Myocyte (in vitro differentiated cells): ENCODE measurements at regions not wholly inside any gene's neighbourhood (a gene's known extent, or its start where the extent isn't known, plus 50 kb on each side); places are given as distances from the start of the nearest gene placed in this dataset.

Source experiments
- DNase-seq: peaks from one replicate; pipeline ENCODE4 v3.0.0-alpha.2; 2012; ENCODE audit warnings: low read depth

DNA sequence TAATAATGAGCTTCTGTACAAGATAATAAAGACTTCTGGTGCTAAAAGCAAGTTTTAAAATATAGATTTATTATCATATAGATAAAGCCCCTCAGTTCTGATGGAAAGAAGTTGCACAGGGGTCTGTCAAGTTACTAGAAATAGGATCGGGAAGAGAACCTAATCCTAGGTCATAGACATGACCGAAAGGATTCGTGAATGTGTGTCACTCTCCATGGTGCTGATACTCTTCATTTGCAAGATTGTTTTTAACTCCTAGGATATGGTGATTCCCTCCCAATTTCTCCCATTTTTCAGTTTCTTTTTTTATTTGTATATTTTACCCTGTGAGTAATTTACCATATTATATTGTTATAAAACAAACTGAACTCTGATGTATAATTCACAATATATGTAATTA, 58.9 kb upstream of the CTNNA2 start:
- DNase-seq: no peak

DNA sequence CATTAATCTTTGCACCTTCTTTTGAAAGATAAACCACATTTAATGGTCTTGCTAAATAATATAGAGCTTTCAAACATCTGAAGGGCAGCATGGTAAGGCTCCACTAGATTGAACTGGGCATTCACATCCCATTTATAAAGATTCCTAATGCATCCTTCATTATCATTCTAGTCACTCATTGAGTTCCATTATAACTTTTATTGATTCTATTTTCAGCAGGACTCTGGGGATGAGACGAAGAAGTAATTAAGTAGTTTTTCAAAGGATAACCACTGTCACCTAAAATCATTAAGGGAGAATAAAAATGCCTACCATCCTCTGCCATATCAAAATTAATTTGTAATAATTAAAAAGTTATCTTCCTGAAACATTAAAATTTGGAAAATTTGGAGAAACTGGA, 60.2 kb upstream of the CTNNA2 start:
- DNase-seq: no peak

DNA sequence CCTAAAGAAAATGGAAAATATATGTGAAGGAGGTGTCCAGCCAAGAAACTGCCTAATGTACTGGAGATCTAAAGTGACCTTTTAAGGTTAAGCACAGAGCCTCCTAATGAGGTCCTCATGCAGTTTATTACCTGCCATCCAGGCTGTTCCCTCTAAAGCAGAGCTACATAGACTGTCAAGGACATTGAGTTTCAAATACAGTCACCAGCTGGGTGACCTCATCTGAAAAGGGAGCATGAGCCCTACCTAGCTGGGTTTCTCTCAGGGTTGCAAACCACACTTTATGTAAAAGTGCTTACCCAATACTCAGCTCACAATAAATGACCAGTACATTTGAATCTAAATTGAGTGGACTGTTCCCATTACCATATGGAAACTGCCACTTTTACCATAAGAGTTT, 65.4 kb upstream of the CTNNA2 start:
- DNase-seq: no peak

DNA sequence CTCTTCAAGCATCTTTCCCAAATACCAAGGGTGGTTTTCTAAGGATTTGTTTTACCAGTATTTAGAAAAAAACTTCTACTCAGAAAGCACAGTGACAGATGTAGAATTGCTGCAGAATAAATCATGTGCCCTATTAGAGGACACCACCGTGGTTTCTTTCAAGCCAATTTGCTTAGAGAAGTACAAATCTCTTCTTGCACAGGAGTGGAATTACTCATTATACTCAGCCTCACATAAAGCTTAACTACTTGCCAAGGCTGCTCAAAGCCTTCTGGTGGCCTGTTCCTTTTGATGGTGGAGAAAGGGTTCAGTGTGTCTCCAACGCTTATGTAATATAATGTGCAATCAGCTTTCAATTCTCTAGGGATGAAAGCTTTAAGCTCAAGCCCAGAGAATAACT, 66.5 kb upstream of the CTNNA2 start:
- no peak for DNase-seq

DNA sequence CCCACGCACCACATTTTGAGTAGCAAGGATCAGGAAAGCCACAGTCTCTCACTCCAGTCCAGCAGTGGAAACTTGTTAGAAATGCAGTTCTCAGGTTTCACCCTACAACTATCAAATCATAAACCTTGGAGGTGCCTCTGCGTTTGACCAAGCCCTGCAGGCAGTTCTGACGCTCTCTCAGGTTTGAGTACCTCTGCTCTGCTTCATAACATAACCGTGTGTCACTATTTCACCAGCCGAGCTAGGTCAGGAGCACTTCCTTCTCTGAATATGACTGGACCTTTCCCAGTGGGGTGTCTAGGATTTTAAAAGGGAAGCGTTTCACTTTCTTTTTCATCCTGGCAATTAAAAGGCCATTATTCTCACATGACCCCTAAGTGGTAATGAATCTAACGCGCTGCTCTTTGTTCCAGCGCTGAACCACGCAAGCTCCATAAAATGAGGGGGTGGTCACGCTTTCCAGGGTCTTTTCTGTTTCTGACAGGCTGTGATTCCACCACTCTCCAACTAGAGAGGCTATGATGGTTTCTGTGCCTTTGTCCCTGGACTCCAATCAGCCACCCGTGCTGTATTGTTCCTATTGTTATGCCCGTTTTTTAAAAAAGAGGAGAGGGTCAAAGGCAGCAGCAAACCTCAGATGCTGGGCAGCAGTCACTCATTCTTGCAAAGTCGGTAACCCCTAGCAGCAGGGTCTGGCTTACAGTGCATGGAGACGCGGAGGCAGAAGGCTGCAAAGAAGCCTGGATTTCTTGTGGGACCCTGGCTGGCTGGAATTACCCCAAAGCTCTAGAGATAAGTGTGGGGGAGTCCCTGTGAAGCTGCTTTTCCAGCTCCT, 75.2 kb upstream of the CTNNA2 start:
- no peak for DNase-seq

GRCh38 chr2:79434362-79434761, 78.5 kb upstream of the CTNNA2 start:
- no peak for DNase-seq

GRCh38 chr2:79432731-79433146, 80.1 kb upstream of the CTNNA2 start:
- DNase-seq: no peak

- DNase-seq: no peak
These were observed 84.1 kb upstream of the CTNNA2 start for GRCh38 chr2:79428745-79429144.

DNA sequence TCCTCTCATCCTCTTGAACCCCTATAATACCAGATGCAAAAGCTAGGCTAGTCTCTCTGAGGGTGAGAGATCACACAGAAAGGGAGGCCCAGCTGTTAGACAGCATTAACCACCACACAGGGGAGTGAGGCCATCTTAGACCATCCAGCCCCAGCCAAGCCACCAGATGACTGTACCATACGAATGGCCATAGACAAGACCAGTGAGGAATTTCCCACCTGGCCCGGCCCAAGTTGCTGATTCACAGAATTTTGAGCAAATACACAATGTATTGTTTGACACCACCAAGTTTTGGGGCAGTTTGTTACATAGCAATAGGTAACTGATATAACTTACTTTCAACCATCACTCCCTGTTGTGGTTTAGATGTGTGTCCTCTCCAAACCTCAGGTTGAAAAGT, 98.2 kb upstream of the CTNNA2 start:
- no peak for DNase-seq

- DNase-seq: no peak
These were observed 118.4 kb upstream of the CTNNA2 start for GRCh38 chr2:79394485-79394859.

- DNase-seq: no peak
These were observed 118.9 kb upstream of the CTNNA2 start for GRCh38 chr2:79393806-79394484.

DNA sequence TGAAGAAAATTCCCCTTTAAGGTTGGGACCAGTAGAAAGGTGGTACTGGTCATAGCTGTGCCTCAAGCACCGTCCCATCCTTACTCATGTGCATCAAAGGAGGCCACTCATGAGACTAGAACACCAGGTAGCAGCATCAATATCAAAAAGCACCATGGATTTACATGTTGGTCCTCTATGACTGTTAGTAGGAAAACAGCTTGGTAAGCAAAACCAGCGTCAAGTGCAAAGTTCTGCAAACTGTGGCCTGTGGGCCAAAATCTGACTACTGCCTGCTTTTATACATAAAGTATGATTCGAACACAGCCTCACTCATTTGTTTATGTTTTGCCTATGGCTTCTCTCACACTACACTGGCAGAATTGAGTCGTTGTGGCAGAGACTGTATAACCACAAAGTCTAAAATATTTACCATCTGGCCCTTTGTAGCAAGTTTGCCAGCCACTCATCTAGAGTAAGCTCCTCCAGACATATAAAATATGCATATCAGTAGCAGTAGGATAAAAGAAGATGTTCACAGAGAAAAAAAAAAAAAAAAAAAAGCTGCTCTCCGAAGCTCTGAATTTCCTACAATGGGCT, 119.7 kb upstream of the CTNNA2 start:
- no peak for DNase-seq

- DNase-seq: no peak
These were observed 123.4 kb upstream of the CTNNA2 start for GRCh38 chr2:79389481-79389880.

GRCh38 chr2:79388024-79388423, 124.8 kb upstream of the CTNNA2 start:
- DNase-seq: no peak

- DNase-seq: no peak
These were observed 125.4 kb upstream of the CTNNA2 start for GRCh38 chr2:79387431-79387830.

- DNase-seq: no peak
These were observed 129.2 kb upstream of the CTNNA2 start for GRCh38 chr2:79383681-79384080.

DNA sequence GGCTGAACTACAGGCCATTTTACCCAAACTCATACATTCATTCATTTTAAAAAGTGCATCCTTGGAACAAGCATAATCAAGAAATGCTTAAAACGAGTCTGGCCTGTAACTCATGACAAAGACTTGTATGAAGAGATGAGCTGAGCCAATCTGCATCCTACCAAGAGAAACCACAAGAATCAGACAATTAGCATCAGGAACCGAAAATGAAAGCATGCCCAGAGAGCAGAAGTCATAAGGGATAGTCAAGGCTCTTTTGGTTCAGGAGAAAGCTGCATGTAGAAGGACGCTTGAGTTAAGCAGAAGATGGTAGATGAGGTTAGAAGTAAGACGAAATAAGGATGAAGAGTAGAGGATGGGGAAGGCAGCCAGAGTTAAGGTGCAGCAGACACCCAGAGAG, 137.0 kb upstream of the CTNNA2 start:
- no peak for DNase-seq

DNA sequence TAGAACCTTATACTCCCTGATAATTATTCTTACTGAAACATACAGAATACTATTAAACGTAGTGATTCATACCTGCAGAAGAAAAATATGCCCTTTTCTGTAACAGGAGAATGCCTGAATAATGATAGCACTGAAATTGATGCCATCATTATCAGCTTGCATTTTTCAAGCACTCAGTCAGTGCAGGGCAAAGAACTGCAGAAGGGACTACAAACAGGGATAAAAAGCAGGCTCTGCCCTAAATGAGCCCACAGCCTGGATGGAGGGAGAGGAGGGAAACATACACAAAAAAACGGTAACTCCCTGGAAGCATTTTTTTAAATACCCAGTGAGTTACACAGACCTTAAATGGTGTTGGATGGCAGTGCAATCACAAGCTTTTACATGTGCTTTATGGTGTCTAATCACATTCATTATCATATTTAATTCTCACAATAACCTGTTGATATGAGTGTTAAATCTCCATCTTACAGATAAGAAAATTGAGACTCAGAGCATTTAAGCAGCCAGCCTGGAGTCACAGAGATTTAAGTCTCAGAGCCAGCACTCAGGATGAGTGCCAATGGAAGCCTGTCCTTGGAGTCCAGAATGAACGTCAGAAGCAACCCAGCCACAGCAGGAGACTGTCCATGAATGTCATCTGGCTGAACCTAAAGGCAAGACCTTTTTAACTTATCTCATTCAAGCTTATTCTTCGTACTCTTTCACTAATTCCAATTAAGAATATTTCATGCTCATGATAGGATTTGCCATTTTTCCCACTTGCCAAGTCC, 139.3 kb upstream of the CTNNA2 start:
- DNase-seq: no peak

DNA sequence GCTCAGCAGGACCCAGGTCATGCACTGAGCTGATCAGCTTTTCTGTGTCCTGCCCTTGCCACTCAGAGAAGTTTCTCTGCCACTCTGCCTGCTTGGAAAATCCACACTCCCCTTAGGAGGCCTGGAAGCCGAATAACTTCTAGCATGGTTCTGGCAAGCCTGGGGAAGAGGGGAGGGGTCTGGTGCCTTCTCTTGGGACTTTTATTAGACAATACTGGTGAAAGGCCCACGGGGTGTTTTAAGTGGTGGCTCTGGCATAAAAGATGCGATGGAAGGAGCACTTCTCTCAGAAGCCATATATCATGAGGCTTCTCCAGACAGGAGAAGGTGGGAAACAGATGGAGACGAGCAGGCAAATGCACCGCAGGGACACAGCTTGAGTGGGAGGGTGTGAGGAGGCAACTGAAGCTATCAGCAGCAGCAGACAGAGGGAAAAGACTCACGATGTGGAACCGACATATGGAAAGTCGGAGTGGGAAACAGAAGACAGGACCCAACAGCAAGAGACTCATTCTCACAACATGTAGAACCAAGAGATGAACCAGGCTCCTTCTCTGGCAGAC, 141.8 kb upstream of the CTNNA2 start:
- DNase-seq: no peak

DNA sequence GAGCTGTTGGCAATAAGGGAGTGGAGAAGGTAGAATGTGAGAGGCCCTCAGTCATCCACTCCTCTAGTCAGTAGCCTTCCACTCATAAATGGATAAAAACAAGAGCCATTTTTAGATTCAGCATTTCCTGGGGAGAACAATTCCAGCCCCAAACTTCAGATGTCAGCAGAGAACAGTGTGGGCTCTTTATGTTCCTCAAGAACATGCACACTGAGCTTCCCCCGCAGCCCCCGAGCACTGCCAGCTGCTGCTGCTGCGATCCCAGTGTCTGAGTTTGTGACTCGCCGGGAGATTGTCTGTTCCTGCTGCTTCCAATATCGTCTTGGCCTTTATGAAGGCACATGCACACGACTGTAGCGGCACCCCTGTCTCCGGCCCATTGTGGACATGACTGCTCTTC, 143.7 kb upstream of the CTNNA2 start:
- DNase-seq: no peak

GRCh38 chr2:79368116-79368630, 144.7 kb upstream of the CTNNA2 start:
- DNase-seq: no peak
